ENCODE measurements at regions not wholly inside any gene's neighbourhood (a gene's known extent, or its start where the extent isn't known, plus 50 kb on each side); places are given as distances from the start of the nearest gene placed in this dataset.

DNA sequence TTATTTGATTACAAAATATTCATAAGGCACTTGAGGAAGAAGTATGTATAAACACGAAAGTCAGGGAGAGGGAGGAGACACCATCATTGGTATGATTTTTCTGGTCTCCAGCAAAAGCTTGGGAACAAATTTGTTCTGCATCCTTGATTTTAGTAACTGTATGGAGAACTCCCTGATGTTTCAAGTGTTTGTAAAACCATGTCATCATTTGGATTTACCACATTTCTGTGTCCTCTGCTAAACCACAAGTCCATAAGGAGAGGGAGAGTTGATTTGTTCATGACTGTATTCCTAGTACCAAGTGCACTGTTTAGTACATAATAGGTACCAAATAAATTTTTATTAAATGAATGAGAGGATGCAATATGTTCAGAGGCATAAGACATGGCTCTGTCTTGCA lies 181.1 kb downstream of the BTG1 start:
- DNase-seq: no peak

- DNase-seq: no peak
These were observed 186.4 kb downstream of the BTG1 start for GRCh38 chr12:91959220-91959619.

- DNase-seq: no peak
These were observed 186.8 kb downstream of the BTG1 start for GRCh38 chr12:91958816-91959215.

GRCh38 chr12:91954747-91955146 lies 190.9 kb downstream of the BTG1 start:
- DNase-seq: no peak

- DNase-seq: no peak
These were observed 191.3 kb downstream of the BTG1 start for GRCh38 chr12:91954326-91954725.

- DNase-seq: no peak
These were observed 192.7 kb downstream of the BTG1 start for GRCh38 chr12:91952916-91953315.

DNA sequence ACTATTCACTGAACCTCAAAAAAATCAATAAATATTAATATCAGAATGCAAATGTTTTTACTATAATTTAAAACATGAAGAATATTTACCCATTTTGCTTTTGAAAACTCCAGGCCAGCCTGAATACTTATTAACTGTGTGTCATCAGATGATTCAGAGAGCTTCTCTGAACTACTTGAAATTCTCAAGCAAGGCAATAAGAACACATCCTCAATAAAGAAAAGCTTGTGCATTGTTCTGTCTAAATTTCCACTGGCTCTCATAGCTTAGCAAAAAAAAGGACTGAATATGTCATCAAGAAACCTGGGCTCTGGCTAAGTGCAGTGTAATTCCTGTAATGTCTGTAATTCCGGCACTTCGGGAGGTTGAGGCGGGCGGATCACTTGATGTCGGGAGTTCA lies 194.1 kb downstream of the BTG1 start:
- no peak for DNase-seq

GRCh38 chr12:91948504-91948903 lies 197.1 kb downstream of the BTG1 start:
- DNase-seq: no peak

DNA sequence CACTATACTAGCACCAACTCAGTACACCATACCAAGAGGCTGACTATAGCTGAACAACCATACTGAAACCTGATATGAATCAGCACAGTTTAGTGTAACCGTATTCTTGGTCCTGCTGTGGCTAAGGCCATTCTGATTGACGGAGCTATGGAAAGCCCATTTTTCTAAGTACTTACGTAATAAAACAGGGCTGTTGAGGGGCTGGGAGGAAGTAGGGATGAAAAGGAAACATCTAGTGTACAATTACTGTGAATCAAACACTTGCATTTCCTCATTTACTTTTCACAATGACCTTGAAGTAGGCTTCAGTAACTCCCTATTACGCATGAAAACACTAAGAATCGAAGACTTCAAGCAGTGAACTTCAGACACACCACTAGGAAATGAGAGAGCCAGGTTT lies 198.2 kb downstream of the BTG1 start:
- DNase-seq: no peak

GRCh38 chr12:91944637-91945036 lies 201.0 kb downstream of the BTG1 start:
- DNase-seq: no peak

GRCh38 chr12:91940826-91941570 lies 204.6 kb downstream of the BTG1 start:
- DNase-seq: no peak

DNA sequence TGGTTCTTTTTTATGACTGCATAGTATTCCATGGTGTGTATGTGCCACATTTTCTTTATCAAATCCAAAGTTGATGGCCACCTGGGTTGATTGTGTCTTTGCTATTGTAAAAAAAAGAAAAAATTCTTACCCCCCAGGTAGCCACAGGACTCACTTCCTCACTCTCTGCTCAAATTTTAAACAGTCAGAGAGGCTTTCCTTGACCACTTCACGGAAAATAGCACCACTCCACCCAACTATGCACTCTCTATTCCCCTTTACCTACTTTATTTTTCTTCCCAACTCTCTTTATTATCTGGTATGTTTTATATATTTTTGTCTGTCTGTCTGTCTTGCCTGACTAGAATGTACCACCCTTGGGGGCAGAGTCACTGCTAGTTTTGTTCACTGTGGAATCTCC lies 205.3 kb downstream of the BTG1 start:
- DNase-seq: no peak

DNA sequence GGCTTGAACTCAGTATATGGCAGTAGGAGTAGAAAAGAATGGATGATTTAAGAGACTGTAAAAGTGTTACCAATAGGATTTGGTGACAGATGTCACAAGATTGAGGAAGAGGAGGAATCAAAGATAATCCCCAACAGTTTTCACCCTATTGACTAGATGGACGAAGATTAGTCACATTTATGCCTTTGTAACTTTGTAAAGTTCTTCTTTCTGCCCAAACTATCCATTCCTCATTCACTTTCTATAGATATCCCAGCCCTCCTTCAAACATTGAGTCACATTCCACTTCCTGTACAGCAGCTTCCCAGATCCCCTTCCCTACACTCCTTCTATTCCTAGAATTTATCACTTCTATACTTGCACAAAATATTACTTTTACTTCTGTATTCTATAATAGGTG lies 207.9 kb downstream of the BTG1 start:
- no peak for DNase-seq

GRCh38 chr12:91937009-91937408 lies 208.6 kb downstream of the BTG1 start:
- DNase-seq: no peak

GRCh38 chr12:91935296-91935695 lies 210.3 kb downstream of the BTG1 start:
- no peak for DNase-seq

DNA sequence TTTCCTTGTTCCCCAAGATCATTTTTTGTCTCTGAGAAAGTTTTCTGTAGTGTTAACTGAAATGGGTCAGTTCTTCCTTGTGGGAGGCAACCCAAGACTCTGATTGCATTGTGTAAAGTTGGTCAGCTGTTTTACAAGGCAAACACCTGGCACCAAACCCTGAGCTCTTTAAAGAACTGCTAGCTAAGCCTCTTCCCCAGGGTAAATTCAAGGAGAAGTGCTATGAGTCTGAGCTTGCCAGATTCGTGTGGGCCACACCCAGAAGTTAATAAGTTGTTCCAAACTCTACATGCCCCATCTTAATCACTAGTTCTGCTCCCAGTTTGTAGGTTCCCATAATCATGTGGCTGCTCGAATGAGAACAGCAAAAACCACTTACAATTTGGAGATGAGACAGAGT lies 214.5 kb downstream of the BTG1 start:
- no peak for DNase-seq

- DNase-seq: no peak
These were observed 217.1 kb downstream of the BTG1 start for GRCh38 chr12:91928501-91928900.

DNA sequence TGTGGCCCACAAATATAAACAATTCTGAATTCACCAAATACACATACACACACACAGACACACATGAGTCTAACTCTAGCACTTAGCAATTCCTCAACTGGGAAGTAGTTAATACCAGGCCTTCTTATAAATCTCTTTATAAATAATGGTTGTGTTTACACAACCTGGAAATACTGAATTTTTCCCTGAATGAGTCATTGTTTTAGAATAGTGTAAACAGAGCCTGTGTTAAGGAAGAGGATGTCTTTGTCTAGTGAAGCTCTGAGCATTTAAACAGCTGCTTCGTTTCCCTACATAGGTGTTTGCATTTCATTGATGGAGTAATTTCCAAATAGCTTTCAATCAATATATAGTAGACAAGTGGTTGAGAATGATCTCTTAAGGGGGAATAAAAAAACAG lies 218.8 kb downstream of the BTG1 start:
- DNase-seq: no peak

DNA sequence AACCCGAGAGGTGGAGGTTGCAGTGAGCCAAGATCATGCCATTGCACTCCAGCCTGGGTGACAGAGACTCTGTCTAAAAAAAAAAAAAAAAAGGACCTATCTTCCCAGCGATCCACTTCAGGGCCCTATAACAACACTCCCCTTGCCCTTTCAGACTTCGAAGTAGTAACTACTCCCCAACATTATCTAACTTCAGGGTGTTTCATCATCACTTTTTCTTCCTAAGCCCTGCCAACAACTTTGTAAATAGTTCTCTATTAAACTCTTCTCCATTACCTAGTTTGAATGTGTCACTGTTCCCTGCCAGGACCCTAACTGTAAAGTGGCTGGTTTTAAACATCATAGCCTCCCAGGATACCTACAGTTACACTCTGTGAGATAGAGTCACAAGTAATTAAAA lies 220.8 kb downstream of the BTG1 start:
- no peak for DNase-seq

GRCh38 chr12:91923864-91924263 lies 221.8 kb downstream of the BTG1 start:
- DNase-seq: no peak

DNA sequence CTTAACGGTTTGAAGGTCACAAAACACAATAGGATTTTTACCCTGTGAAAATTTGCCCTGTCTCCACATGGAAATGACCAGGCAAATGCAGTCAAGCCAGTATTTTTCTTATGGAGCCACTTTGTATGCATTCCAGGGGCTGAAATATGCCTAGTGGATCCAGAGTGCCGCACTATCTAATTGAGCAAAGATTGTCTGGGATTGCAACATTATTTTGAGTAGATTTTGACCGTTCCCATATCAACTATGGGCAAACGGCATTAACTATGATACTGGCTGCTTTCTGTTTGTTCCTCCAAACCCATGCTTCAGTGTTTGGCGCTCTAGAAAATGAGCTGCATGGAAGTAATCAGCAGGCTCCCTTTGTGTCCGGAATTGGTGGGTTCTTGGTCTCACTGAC lies 223.0 kb downstream of the BTG1 start:
- DNase-seq: no peak

- no peak for DNase-seq
These were observed 223.5 kb downstream of the BTG1 start for GRCh38 chr12:91922139-91922538.

DNA sequence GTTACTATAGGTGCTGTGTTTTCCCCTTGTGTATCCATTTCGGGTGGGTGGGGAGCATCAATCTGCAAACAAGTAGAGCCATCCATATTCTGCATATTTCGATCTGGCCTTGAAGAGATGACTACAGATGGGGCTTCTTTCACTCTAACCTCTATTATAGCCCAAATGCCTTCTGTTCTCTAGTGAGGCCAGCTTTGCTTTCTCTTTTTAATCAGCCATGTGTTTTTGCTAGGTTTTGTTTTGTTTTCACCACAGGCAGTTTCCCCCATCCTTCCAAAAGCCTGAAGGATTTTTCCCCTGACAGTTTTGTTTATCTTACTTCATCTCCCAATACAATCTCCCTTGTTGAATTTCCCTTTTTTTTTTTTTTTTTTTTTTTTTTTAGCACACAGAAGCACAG lies 224.1 kb downstream of the BTG1 start:
- DNase-seq: no peak

GRCh38 chr12:91920741-91921140 lies 224.9 kb downstream of the BTG1 start:
- DNase-seq: no peak

DNA sequence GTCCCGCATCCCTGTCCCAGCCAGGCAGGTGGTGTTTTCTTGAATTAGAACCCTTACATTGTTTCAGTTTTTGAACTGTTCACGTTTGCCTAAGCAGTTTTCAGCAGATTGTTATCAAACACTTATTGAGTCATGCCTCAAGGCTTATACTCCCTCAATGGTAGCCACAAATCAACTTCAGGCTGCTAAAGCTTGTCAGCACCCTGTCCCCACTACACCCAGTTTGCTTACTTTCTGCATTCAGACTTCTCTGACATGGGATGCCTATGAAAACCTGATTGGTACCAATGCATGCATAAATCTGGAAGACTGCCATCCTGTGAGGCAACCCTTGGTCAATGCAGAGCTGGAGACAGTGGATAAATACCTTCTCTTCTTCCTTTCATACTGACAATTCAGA lies 225.4 kb downstream of the BTG1 start:
- DNase-seq: no peak

DNA sequence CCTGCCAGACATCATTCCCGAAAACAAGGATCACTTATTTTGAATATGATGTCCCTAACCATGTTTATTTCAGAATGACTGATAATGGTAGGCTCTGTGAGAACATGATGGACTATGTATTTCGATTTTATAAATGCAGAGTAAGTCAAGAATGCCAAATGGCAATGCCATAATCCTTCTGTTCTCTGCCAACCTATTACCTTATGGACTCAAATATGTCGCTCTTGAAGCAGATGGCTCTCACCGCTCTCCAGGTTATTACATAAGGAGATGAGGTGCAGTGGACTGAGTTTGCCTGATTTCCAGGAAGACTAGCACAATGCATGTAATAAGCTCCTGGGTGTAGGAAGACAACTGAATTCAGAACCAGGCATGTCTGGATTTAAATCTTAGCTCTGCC lies 227.2 kb downstream of the BTG1 start:
- no peak for DNase-seq
